SK-N-SH (cell line): ENCODE measurements at regions not wholly inside any gene's neighbourhood (a gene's known extent, or its start where the extent isn't known, plus 50 kb on each side); places are given as distances from the start of the nearest gene placed in this dataset.

ENCODE experiments used
- CTCF ChIP-seq: fragments of 200-600 bp; sonication (generic); IDR thresholded peaks from 2 replicates; pipeline ENCODE4 v1.6.1; 2017; ENCODE audit warnings: antibody characterized with exemption, mild to moderate bottlenecking, moderate library complexity
- EP300 ChIP-seq, 2 experiments: IDR thresholded peaks; 2 replicates each; pipeline versions ENCODE4 v1.4.0 to v1.6.1; 2012; ENCODE audit warnings: borderline replicate concordance in 1 of 2, low read depth in 1 of 2, low read length in 1 of 2
- EZH2phosphoT487 ChIP-seq: fragments of 200-600 bp; sonication (generic); IDR thresholded peaks from 2 replicates; pipeline ENCODE4 v1.6.1; 2017; ENCODE audit warnings: low read depth, mixed run types, mild to moderate bottlenecking, antibody characterized with exemption, moderate library complexity, borderline replicate concordance
- FOXM1 ChIP-seq: IDR thresholded peaks from 2 replicates; pipeline ENCODE4 v1.4.0; 2012; ENCODE audit warnings: low read depth, mild to moderate bottlenecking
- MAX ChIP-seq: IDR thresholded peaks from 2 replicates; pipeline ENCODE4 v1.4.0; 2012; ENCODE audit warnings: low read depth
- MXI1 ChIP-seq: IDR thresholded peaks from 2 replicates; pipeline ENCODE4 v1.6.1; 2012; ENCODE audit warnings: mild to moderate bottlenecking, low read depth, low read length, improper control_type of control experiment
- REST ChIP-seq: IDR thresholded peaks from 2 replicates; pipeline ENCODE4 v1.6.1; 2012; ENCODE audit warnings: mild to moderate bottlenecking, low read depth, low read length, moderate library complexity
- YY1 ChIP-seq: IDR thresholded peaks from 2 replicates; pipeline ENCODE4 v1.4.0; 2012; ENCODE audit warnings: low read depth, mild to moderate bottlenecking

- TF ChIP-seq MXI1 (no peak), FOXM1 (no peak), CTCF (no peak), YY1 (no peak), REST (no peak), EP300 (IDR thresholded peaks at IDR 0.05; ENCODE audit: borderline replicate concordance in 1 of 2, low read depth in 1 of 2, low read length in 1 of 2) (no peak), MAX (no peak), EZH2phosphoT487 (no peak)
Measured at GRCh38 chr5:163766936-163767670, 261.7 kb downstream of the MAT2B start.
